Spleen (tissue), 11 donors: ENCODE measurements at regions not wholly inside any gene's neighbourhood (a gene's known extent, or its start where the extent isn't known, plus 50 kb on each side); places are given as distances from the start of the nearest gene placed in this dataset.

Experiments used
- DNase-seq: peaks from one replicate; pipeline ENCODE4 v3.0.0-alpha.2; 2020
- H3K27ac ChIP-seq, 8 donors: fragments of 200-600 bp; sonication (generic) in 7 of 8; 1 replicate in 4 of 8; 2 replicates in 4 of 8; pipeline versions ENCODE4 v1.5.0 to v1.8.0; 2016 to 2021; ENCODE audit warnings: inconsistent platforms in 4 of 8, mild to moderate bottlenecking in 4 of 8, moderate library complexity in 1 of 8
- H3K27me3 ChIP-seq, 7 donors: fragments of 200-600 bp; sonication (generic) in 6 of 7; replicated peaks in 1 of 7; 1 replicate in 4 of 7; 2 replicates in 3 of 7; pipeline versions ENCODE4 v1.5.0 to v1.8.0; 2016 to 2021; ENCODE audit warnings: inconsistent platforms in 3 of 7, mild to moderate bottlenecking in 1 of 7
- H3K36me3 ChIP-seq, 6 donors: fragments of 200-600 bp; sonication (generic) in 5 of 6; 1 replicate in 4 of 6; 2 replicates in 2 of 6; pipeline versions ENCODE4 v1.5.0 to v1.8.0; 2016 to 2021; ENCODE audit warnings: inconsistent platforms in 2 of 6
- H3K4me1 ChIP-seq, 6 donors: fragments of 200-600 bp; sonication (generic) in 5 of 6; 1 replicate in 3 of 6; 2 replicates in 3 of 6; pipeline versions ENCODE4 v1.5.0 to v1.8.0; 2016 to 2021; ENCODE audit warnings: inconsistent platforms in 3 of 6
- H3K4me3 ChIP-seq, 8 donors: fragments of 200-600 bp; sonication (generic) in 7 of 8; 1 replicate in 4 of 8; 2 replicates in 4 of 8; pipeline versions ENCODE4 v1.5.0 to v1.8.0; 2016 to 2021; ENCODE audit warnings: inconsistent platforms in 4 of 8, mild to moderate bottlenecking in 4 of 8, moderate library complexity in 2 of 8
- H3K9me3 ChIP-seq, 8 donors: fragments of 200-600 bp; sonication (generic) in 7 of 8; 1 replicate in 4 of 8; 2 replicates in 4 of 8; pipeline versions ENCODE4 v1.5.0 to v1.8.0; 2016 to 2021; ENCODE audit warnings: inconsistent platforms in 4 of 8
- CTCF ChIP-seq, 11 experiments: fragments of 200-600 bp in 7 of 11; fragments of 450-650 bp in 4 of 11; sonication (generic) in 4 of 11; IDR thresholded peaks in 8 of 11; conservative IDR thresholded peaks in 3 of 11; 1 replicate in 7 of 11; 2 replicates in 4 of 11; pipeline versions ENCODE4 v1.4.0 to v1.8.0; 2016 to 2021; ENCODE audit warnings: antibody characterized with exemption in 11 of 11, inconsistent platforms in 4 of 11, mild to moderate bottlenecking in 1 of 11
- POLR2A ChIP-seq, 3 donors: fragments of 450-650 bp; IDR thresholded peaks; one replicate each; pipeline ENCODE4 v1.5.1; 2017; ENCODE audit warnings: antibody characterized with exemption in 3 of 3, mild to moderate bottlenecking in 1 of 3
- POLR2AphosphoS5 ChIP-seq, 3 donors: sonication (generic); formaldehyde crosslinking; IDR thresholded peaks; one replicate each; pipeline ENCODE4 v1.5.1; 2017; ENCODE audit warnings: antibody characterized with exemption in 3 of 3
- WGBS, 5 donors: extraction: QIAGEN DNeasy Blood & Tissue Kit in 3 of 5; methylation state at CpG; one replicate each; pipeline versions ENCODE4 v1.1.5 to v1.1.7; 2013 to 2018; 5-methylcytosine and 5-hydroxymethylcytosine counted together
- intact Hi-C: fragments of 100-400 bp; cut with DNase I; formaldehyde crosslinking; loops from one replicate; pipeline ENCODE4 v1.15.0; 2023; ENCODE audit warnings: low total_unique reads
- donor health status: healthy with polysubstance abuse.
- donor health status: DM: no; HTN: no; CAD: no; lungs with moderate emphysema.
- donor health status: DM: no; HTN: no; CAD: no.
- donor health status: Bipolar disorder and iron deficiency.
- donor health status: healthy.
- donor health status: DM: no; HTN: no; CAD: no.
- donor health status: DM: yes; HTN: yes; CAD: no.

GRCh38 chr17:77568540-77568939 is 390.0 kb upstream of the TNRC6C start:
- TF ChIP-seq POLR2A (IDR thresholded peaks at IDR 0.05) = no peak
- TF ChIP-seq CTCF (IDR thresholded peaks at IDR 0.05 in 8 of 11, conservative IDR thresholded peaks at IDR 0.05 in 3 of 11) = no peak
- no peak for TF ChIP-seq POLR2AphosphoS5 (IDR thresholded peaks at IDR 0.05)
- Histone ChIP-seq H3K27ac (no peak overlapping the region), H3K4me3 (no peak overlapping the region), H3K27me3 (peaks cover 0 to 82% (median 31%) of the 10 kb centered on the region in 7 donors), H3K9me3 (no peaks in the 10 kb centered on the region), H3K36me3 (no peaks in the 10 kb centered on the region), H3K4me1 (peaks cover 10 to 24% (median 15%) of the 10 kb centered on the region in 6 donors)
- 83 to 92% (median 85%) methylated on average over 7 of the region's 7 CpGs for WGBS, 5 donors
- intact Hi-C loops = no loop called here
- no peak for DNase-seq

GRCh38 chr17:77569846-77570564 is 388.5 kb upstream of the TNRC6C start:
- 84 to 90% (median 88%) methylated on average over 19 to 21 of the region's 21 CpGs for WGBS, 5 donors
- Histone ChIP-seq H3K27ac (no peak overlapping the region), H3K27me3 (peaks cover 0 to 69% (median 31%) of the 10 kb centered on the region in 7 donors), H3K4me1 (peaks cover 10 to 24% (median 15%) of the 10 kb centered on the region in 6 donors), H3K9me3 (no peaks in the 10 kb centered on the region), H3K4me3 (no peak overlapping the region), H3K36me3 (no peaks in the 10 kb centered on the region)
- TF ChIP-seq POLR2A (IDR thresholded peaks at IDR 0.05) (no peak), CTCF (IDR thresholded peaks at IDR 0.05 in 8 of 11, conservative IDR thresholded peaks at IDR 0.05 in 3 of 11) (no peak), POLR2AphosphoS5 (IDR thresholded peaks at IDR 0.05) (no peak)
- peak; percentile 61 for DNase-seq
- intact Hi-C loops = no loop called here

GRCh38 chr17:77570565-77570898 is 388.0 kb upstream of the TNRC6C start:
- intact Hi-C loops = no loop called here
- no peak overlapping the region for H3K27ac ChIP-seq
- DNase-seq = peak; percentile 63
- TF ChIP-seq POLR2AphosphoS5 (IDR thresholded peaks at IDR 0.05) (no peak), POLR2A (IDR thresholded peaks at IDR 0.05) (no peak), CTCF (IDR thresholded peaks at IDR 0.05 in 8 of 11, conservative IDR thresholded peaks at IDR 0.05 in 3 of 11) (no peak)
- no peaks in the 10 kb centered on the region for H3K9me3 ChIP-seq
- no peak overlapping the region for H3K4me3 ChIP-seq
- H3K36me3 ChIP-seq = no peaks in the 10 kb centered on the region
- H3K27me3 ChIP-seq = peaks cover 0 to 65% (median 31%) of the 10 kb centered on the region in 7 donors
- H3K4me1 ChIP-seq = peaks cover 10 to 24% (median 15%) of the 10 kb centered on the region in 6 donors
- WGBS, 5 donors = 90 to 95% (median 94%) methylated on average over 6 to 7 of the region's 7 CpGs

GRCh38 chr17:77571155-77571981 is 387.1 kb upstream of the TNRC6C start:
- 10 to 16% (median 11%) methylated on average over 33 to 35 of the region's 35 CpGs for WGBS, 5 donors

More at GRCh38 chr17:77571155-77571981, 387.1 kb upstream of the TNRC6C start:
- peaks cover 0 to 60% (median 31%) of the 10 kb centered on the region in 7 donors for H3K27me3 ChIP-seq
- H3K36me3 ChIP-seq = no peaks in the 10 kb centered on the region
- no peak for TF ChIP-seq POLR2A (IDR thresholded peaks at IDR 0.05)
- H3K4me1 ChIP-seq = peaks cover 10 to 24% (median 15%) of the 10 kb centered on the region in 6 donors
- intact Hi-C loops = no loop called here
- H3K4me3 ChIP-seq = peak overlapping the region in 1 of 8 donors; percentile 49
- H3K27ac ChIP-seq = no peak overlapping the region
- H3K9me3 ChIP-seq = no peaks in the 10 kb centered on the region
- DNase-seq = peak; percentile 72
